ENCODE measurements at regions not wholly inside any gene's neighbourhood (a gene's known extent, or its start where the extent isn't known, plus 50 kb on each side); places are given as distances from the start of the nearest gene placed in this dataset.

- in situ Hi-C loops (cut with HindIII; ENCODE audit: low pct_unique_long_range_greater_than_20kb, low sequenced_read_pairs) (no loop called here), intact Hi-C loops (cut with micrococcal nuclease; ENCODE audit: unreplicated experiment) (no loop called here)
- Histone ChIP-seq H3K9me3 (ENCODE audit: control insufficient read depth, insufficient read depth, low read depth, low read length) (no peaks in the 10 kb centered on the region), H3K27me3 (ENCODE audit: control insufficient read depth, insufficient read depth, low read length) (no peaks in the 10 kb centered on the region), H3K36me3 (ENCODE audit: control insufficient read depth, insufficient read depth, low read length) (no peaks in the 10 kb centered on the region), H3K27ac (ENCODE audit: low read length) (no peak overlapping the region), H3K4me1 (ENCODE audit: control insufficient read depth, insufficient read depth, low read length) (no peaks in the 10 kb centered on the region), H3K4me3 (ENCODE audit: low read depth in 2 of 2, low read length in 2 of 2) (no peak overlapping the region)
- TF ChIP-seq TCF7L2 (IDR thresholded peaks at IDR 0.05; ENCODE audit: low read depth, low read length) (no peak), POLR2AphosphoS5 (IDR thresholded peaks at IDR 0.05; ENCODE audit: low read depth, low read length) (no peak), SIN3A (IDR thresholded peaks at IDR 0.05; ENCODE audit: borderline replicate concordance, insufficient read depth, low read depth, low read length) (no peak)
- TF ChIP-seq, protein P1, sequence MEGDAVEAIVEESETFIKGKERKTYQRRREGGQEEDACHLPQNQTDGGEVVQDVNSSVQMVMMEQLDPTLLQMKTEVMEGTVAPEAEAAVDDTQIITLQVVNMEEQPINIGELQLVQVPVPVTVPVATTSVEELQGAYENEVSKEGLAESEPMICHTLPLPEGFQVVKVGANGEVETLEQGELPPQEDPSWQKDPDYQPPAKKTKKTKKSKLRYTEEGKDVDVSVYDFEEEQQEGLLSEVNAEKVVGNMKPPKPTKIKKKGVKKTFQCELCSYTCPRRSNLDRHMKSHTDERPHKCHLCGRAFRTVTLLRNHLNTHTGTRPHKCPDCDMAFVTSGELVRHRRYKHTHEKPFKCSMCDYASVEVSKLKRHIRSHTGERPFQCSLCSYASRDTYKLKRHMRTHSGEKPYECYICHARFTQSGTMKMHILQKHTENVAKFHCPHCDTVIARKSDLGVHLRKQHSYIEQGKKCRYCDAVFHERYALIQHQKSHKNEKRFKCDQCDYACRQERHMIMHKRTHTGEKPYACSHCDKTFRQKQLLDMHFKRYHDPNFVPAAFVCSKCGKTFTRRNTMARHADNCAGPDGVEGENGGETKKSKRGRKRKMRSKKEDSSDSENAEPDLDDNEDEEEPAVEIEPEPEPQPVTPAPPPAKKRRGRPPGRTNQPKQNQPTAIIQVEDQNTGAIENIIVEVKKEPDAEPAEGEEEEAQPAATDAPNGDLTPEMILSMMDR (IDR thresholded peaks at IDR 0.05): no peak
- TF ChIP-seq, protein P2, sequence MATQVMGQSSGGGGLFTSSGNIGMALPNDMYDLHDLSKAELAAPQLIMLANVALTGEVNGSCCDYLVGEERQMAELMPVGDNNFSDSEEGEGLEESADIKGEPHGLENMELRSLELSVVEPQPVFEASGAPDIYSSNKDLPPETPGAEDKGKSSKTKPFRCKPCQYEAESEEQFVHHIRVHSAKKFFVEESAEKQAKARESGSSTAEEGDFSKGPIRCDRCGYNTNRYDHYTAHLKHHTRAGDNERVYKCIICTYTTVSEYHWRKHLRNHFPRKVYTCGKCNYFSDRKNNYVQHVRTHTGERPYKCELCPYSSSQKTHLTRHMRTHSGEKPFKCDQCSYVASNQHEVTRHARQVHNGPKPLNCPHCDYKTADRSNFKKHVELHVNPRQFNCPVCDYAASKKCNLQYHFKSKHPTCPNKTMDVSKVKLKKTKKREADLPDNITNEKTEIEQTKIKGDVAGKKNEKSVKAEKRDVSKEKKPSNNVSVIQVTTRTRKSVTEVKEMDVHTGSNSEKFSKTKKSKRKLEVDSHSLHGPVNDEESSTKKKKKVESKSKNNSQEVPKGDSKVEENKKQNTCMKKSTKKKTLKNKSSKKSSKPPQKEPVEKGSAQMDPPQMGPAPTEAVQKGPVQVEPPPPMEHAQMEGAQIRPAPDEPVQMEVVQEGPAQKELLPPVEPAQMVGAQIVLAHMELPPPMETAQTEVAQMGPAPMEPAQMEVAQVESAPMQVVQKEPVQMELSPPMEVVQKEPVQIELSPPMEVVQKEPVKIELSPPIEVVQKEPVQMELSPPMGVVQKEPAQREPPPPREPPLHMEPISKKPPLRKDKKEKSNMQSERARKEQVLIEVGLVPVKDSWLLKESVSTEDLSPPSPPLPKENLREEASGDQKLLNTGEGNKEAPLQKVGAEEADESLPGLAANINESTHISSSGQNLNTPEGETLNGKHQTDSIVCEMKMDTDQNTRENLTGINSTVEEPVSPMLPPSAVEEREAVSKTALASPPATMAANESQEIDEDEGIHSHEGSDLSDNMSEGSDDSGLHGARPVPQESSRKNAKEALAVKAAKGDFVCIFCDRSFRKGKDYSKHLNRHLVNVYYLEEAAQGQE (IDR thresholded peaks at IDR 0.05; ENCODE audit: insufficient read depth in 1 of 2, low read depth in 2 of 2, low read length in 1 of 2): no peak
- ChIA-PET POLR2A (no interaction called here), CTCF (no interaction called here)
- no TSS peak for BruUV-seq (replicated peaks)
- ATAC-seq: no peak
- no peak for DNase-seq (ENCODE audit: low read depth, low spot score)
These were observed 362.6 kb upstream of the SPRED2 start for GRCh38 chr2:65794994-65795393.

DNA sequence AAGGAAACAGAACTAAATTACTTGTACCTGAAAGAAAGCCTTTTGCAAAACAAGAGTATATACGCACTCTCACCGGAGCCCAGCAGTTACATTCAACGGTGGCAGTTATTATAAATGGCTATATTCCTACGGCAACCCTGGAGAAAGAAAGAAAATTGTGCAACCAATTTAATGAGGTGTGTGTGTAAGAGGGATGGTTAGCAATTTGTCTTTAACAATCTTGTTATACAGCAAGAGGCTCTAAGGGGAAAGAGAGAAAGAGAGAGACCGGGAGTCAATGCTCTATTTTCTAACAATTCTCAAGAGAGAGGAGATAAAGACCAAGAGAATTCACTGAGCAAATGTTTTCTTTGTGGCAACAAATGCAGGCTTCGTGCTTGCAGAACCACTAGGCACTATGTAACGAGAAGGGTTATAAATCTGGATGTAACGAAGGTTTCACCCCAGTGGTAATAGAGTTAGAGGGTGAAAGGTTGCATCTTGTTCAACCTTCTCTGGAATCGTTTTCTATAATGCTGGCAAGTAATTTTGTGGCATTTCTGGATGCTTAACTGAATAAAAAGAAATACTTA, 359.1 kb upstream of the SPRED2 start:
- ChIA-PET CTCF (no interaction called here), POLR2A (no interaction called here)
- H3K4me3 ChIP-seq (ENCODE audit: low read depth in 2 of 2, low read length in 2 of 2): no peak overlapping the region
- ATAC-seq: no peak
- H3K36me3 ChIP-seq (ENCODE audit: control insufficient read depth, insufficient read depth, low read length): no peaks in the 10 kb centered on the region
- TF ChIP-seq, protein P1 (IDR thresholded peaks at IDR 0.05): no peak
- no peak for TF ChIP-seq SIN3A (IDR thresholded peaks at IDR 0.05; ENCODE audit: borderline replicate concordance, insufficient read depth, low read depth, low read length)
- no peak for TF ChIP-seq POLR2AphosphoS5 (IDR thresholded peaks at IDR 0.05; ENCODE audit: low read depth, low read length)
- TF ChIP-seq TCF7L2 (IDR thresholded peaks at IDR 0.05; ENCODE audit: low read depth, low read length): no peak
- TF ChIP-seq, protein P2 (IDR thresholded peaks at IDR 0.05; ENCODE audit: insufficient read depth in 1 of 2, low read depth in 2 of 2, low read length in 1 of 2): no peak
- no peak for DNase-seq (ENCODE audit: low read depth, low spot score)
- H3K27me3 ChIP-seq (ENCODE audit: control insufficient read depth, insufficient read depth, low read length): no peaks in the 10 kb centered on the region
- H3K4me1 ChIP-seq (ENCODE audit: control insufficient read depth, insufficient read depth, low read length): no peaks in the 10 kb centered on the region
- no peaks in the 10 kb centered on the region for H3K9me3 ChIP-seq (ENCODE audit: control insufficient read depth, insufficient read depth, low read depth, low read length)
- no peak overlapping the region for H3K27ac ChIP-seq (ENCODE audit: low read length)
- intact Hi-C loops (cut with micrococcal nuclease; ENCODE audit: unreplicated experiment): no loop called here
- no TSS peak for BruUV-seq (replicated peaks)
- in situ Hi-C loops (cut with HindIII; ENCODE audit: low pct_unique_long_range_greater_than_20kb, low sequenced_read_pairs): no loop called here

Measured in Panc1 (cell line).